Activated naive CD4-positive, alpha-beta T cell treated with anti-CD3 and anti-CD28 coated beads, Interleukin-2, amount 50 U/mL, for 72 hours (primary cell): ENCODE measurements at regions not wholly inside any gene's neighbourhood (a gene's known extent, or its start where the extent isn't known, plus 50 kb on each side); places are given as distances from the start of the nearest gene placed in this dataset.
"Not testable (repeated sequence)": the region's sequence is repeated elsewhere in the genome, so short reads cannot be mapped to it uniquely, and the experiment has no call there.

Experiments
- ATAC-seq, 2 donors: fragments of 150-1000 bp; cut with Tn5 transposase; 2 replicates each; pipeline ENCODE4 v1.10.0; 2021; ENCODE audit warnings: mild to moderate bottlenecking in 2 of 2, moderate library complexity in 2 of 2
- DNase-seq, 2 donors: peaks; one replicate each; pipeline ENCODE4 v3.0.0; 2021 to 2022; ENCODE audit warnings: low spot score in 2 of 2
- H3K27ac Mint-ChIP-seq, 2 donors: one replicate each; pipeline ENCODE4 v1.8.0; 2022; ENCODE audit warnings: mild to moderate bottlenecking in 2 of 2, mixed read lengths in 2 of 2
- H3K36me3 Mint-ChIP-seq, 2 donors: one replicate each; pipeline ENCODE4 v1.8.0; 2022; ENCODE audit warnings: mixed read lengths in 2 of 2
- H3K9me3 Mint-ChIP-seq, 2 donors: one replicate each; pipeline ENCODE4 v1.8.0; 2022; ENCODE audit warnings: mixed read lengths in 2 of 2

DNA sequence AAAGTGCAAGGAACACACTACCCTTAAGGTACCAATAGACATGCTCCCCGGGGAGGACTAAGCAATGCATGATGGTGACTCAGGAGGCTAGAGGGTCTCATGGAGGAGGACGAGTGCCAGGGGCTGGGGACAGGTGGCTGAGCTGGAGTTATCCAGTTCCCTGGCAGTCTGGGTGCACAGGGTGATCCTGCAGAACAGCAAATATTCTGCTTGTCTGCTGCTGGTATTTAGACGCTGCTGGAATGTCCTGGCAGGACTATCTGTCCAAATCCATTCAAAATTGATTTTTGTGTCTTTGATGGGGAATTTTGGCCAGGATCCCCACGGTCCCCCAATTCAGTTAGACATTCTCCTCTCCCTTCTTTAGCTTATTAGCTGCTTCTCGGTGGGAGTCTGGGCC, 138.7 kb downstream of the C12orf75 start:
- ATAC-seq (no peak), DNase-seq (no peak)
- no peaks in the 10 kb centered on the region for H3K9me3 Mint-ChIP-seq
- no peaks in the 10 kb centered on the region for H3K36me3 Mint-ChIP-seq
- H3K27ac Mint-ChIP-seq, result no peak overlapping the region

DNA sequence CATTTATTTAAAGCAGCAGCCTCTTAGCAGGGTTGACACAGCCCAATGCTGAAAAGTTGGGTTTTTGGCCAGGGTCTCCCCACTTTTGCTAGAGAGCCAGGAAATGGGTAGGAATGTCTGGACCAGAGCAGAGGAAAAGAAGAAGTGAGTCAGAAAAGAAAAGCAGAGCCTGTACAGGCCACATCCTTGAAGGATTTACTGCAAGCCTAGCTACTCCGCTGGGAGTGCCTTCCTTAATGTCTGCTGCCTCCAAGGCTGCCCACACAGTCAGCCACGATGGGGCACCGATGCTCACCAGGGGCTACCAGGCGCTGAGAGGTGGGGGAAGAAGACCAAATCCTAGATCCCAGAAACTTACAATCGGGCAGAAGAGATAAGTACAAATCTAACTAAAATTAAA, 139.2 kb downstream of the C12orf75 start:
- no peak for ATAC-seq
- H3K27ac Mint-ChIP-seq, result no peak overlapping the region

GRCh38 chr12:105470102-105470501, 139.6 kb downstream of the C12orf75 start:
- no peak overlapping the region for H3K27ac Mint-ChIP-seq

More for the DNA sequence above, 139.2 kb downstream of the C12orf75 start:
- DNase-seq, result no peak
- Mint-ChIP-seq H3K36me3 (no peaks in the 10 kb centered on the region), H3K9me3 (no peaks in the 10 kb centered on the region)

GRCh38 chr12:105470601-105471000, 140.1 kb downstream of the C12orf75 start:
- Mint-ChIP-seq H3K27ac (no peak overlapping the region), H3K36me3 (no peaks in the 10 kb centered on the region), H3K9me3 (no peaks in the 10 kb centered on the region)
- DNase-seq, result no peak
- ATAC-seq, result no peak

More at GRCh38 chr12:105470102-105470501, 139.6 kb downstream of the C12orf75 start:
- Mint-ChIP-seq H3K36me3 (no peaks in the 10 kb centered on the region), H3K9me3 (no peaks in the 10 kb centered on the region)
- ATAC-seq, result no peak
- DNase-seq, result no peak

DNA sequence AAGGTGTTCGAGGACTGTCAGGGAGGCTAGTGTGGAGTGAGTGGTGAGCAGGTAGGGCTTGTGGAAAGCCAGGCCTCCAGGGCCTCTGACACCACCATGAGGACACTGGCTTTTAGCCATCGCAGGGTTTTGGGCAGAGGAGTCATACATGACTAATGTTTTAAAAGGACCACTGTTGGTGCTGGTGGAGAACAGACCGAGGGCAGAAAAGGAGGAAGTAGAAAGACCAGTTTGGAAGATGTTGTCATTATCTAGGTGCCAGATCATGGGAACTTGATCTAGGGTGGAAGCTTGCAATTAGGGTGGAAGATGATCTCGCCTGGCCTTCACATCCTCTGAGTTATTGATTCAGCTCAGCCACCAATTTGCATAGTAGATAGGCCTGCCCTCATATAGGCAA, 144.2 kb downstream of the C12orf75 start:
- H3K36me3 Mint-ChIP-seq, result no peaks in the 10 kb centered on the region
- H3K27ac Mint-ChIP-seq, result no peak overlapping the region
- no peaks in the 10 kb centered on the region for H3K9me3 Mint-ChIP-seq
- ATAC-seq, result peak in 1 of 2 donors; percentile 37
- DNase-seq, result no peak

GRCh38 chr12:105476616-105477015, 146.1 kb downstream of the C12orf75 start:
- Mint-ChIP-seq H3K9me3 (no peaks in the 10 kb centered on the region), H3K27ac (no peak overlapping the region), H3K36me3 (no peaks in the 10 kb centered on the region)
- DNase-seq (no peak), ATAC-seq (peak; percentile 28 to 37)

DNA sequence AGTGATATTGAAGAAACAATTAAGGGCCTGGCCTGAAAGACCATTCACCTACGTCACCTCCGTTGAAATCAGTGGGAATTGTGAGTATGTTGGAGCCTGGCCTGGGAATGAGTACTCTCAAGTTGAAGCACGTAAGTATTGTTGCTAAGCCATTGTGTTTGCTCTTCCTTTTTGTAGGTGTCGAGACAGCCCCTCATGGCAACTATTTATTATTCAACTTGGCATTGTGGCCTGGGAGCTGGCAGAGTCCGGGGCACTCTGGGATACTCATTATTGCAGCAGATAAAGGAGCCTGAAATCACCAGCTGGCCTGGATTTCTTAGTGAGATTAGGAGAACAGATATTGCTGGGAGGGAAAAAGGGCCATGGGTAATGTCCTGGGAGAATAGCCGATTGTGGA, 147.4 kb downstream of the C12orf75 start:
- H3K27ac Mint-ChIP-seq, result no peak overlapping the region
- DNase-seq (no peak), ATAC-seq (no peak)
- H3K36me3 Mint-ChIP-seq, result no peaks in the 10 kb centered on the region
- H3K9me3 Mint-ChIP-seq, result no peaks in the 10 kb centered on the region

DNA sequence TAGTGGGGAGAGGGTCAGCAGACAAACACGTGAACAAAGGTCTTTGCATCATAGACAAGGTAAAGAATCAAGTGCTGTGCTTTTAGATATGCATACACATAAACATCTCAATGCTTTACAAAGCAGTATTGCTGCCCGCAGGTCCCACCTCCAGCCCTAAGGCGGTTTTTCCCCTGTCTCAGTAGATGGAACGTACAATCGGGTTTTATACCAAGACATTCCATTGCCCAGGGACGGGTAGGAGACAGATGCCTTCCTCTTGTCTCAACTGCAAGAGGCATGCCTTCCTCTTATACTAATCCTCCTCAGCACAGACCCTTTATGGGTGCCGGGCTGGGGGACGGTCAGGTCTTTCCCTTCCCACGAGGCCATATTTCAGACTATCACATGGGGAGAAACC, 148.3 kb downstream of the C12orf75 start:
- H3K36me3 Mint-ChIP-seq, H3K27ac Mint-ChIP-seq, DNase-seq, H3K9me3 Mint-ChIP-seq, ATAC-seq: not testable (repeated sequence)

GRCh38 chr12:105479710-105480109, 149.2 kb downstream of the C12orf75 start:
- Mint-ChIP-seq H3K27ac (no peak overlapping the region), H3K36me3 (no peaks in the 10 kb centered on the region), H3K9me3 (no peaks in the 10 kb centered on the region)
- ATAC-seq (no peak), DNase-seq (no peak)

DNA sequence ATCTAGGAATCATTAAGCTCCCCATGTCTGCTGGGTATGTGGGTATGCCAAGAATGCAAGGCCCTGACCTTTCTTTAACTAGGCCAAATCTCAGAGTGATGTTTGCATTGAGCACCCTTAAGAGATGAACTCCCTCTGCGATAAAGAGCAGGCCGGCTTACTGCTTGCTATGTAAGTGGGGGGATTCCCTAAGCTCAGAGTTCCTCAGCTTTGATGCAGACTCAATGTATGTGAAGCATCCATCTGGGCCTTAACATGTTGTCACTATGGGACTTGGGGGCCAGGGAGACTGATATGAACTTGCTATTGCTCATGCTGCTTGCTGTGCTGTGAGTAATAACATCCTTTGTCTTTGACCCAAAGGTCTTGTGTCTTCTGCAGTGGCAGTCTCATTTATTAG, 149.7 kb downstream of the C12orf75 start:
- H3K36me3 Mint-ChIP-seq, result no peaks in the 10 kb centered on the region

GRCh38 chr12:105481392-105482300, 151.2 kb downstream of the C12orf75 start:
- ATAC-seq, result no peak
- DNase-seq, result no peak
- Mint-ChIP-seq H3K27ac (no peak overlapping the region), H3K9me3 (no peaks in the 10 kb centered on the region), H3K36me3 (no peaks in the 10 kb centered on the region)

More for the DNA sequence above, 149.7 kb downstream of the C12orf75 start:
- no peak overlapping the region for H3K27ac Mint-ChIP-seq
- no peak for DNase-seq
- no peak for ATAC-seq
- no peaks in the 10 kb centered on the region for H3K9me3 Mint-ChIP-seq

DNA sequence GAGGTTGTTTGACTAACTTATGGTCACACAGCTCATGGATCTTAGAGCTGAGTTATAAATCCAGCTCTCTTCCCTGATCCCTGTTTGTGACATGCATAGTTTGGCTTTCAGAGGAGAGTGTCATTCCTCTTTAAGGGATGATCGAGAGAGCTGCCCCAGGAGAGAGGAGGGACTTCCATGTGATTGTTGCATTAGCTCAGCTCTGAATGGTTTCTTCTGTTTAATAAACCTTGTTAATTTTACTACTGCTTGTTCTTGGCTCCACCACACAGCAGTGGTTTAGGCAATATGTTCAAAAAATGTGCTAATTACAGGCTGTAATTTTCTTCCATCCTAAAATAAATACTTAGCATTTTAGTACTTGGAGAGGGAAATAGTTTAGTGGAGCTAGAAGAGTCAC, 152.5 kb downstream of the C12orf75 start:
- Mint-ChIP-seq H3K9me3 (no peaks in the 10 kb centered on the region), H3K27ac (no peak overlapping the region), H3K36me3 (no peaks in the 10 kb centered on the region)
- ATAC-seq, result no peak
- no peak for DNase-seq

DNA sequence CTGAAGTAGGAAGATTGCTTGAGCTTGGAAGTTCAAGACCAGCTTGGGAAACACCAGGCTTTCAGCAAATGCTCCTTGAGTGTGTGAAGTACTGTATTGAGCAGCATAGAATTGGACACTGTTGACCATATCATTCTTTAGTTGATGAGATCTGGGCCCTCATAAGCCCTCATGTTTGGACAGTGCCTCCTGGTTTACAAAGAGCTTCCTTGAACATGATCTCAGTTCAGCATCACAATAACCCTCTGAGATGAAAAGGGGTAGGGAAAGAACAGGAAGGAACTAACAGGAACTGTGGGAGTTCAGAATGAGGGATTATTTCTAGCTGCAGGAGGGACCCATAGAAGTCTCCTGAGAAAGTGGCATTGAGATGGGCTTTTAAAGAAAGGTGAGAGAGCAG, 153.2 kb downstream of the C12orf75 start:
- Mint-ChIP-seq H3K27ac (no peak overlapping the region), H3K9me3 (no peaks in the 10 kb centered on the region), H3K36me3 (no peaks in the 10 kb centered on the region)
- no peak for DNase-seq
- no peak for ATAC-seq

- no peak for ATAC-seq
- no peak for DNase-seq
- H3K27ac Mint-ChIP-seq, result no peak overlapping the region
- no peaks in the 10 kb centered on the region for H3K36me3 Mint-ChIP-seq
- H3K9me3 Mint-ChIP-seq, result no peaks in the 10 kb centered on the region
These were observed 154.9 kb downstream of the C12orf75 start for GRCh38 chr12:105485321-105485910.

- DNase-seq (no peak), ATAC-seq (no peak)
- Mint-ChIP-seq H3K27ac (no peak overlapping the region), H3K36me3 (no peaks in the 10 kb centered on the region), H3K9me3 (no peaks in the 10 kb centered on the region)
These were observed 155.4 kb downstream of the C12orf75 start for GRCh38 chr12:105485921-105486320.

DNA sequence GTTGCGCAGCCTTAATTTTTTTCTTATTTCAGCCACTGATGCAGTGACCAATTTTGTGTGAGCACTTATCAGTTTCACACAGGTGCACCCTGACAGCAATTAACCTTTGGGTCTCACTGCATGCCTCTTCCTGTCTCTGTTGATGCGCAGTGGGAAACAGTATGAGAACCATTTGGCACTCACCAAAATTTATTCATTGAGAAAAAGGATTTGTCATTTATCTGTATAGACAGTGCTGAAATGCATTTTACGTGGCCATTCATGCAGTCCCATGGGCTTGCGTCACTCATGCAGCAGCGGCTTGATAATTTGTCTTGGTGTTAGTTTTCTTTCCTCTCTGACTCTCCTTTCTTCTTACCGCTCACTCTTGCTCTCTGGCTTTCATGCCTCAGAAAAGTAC, 157.5 kb downstream of the C12orf75 start:
- DNase-seq, result no peak
- no peaks in the 10 kb centered on the region for H3K36me3 Mint-ChIP-seq

DNA sequence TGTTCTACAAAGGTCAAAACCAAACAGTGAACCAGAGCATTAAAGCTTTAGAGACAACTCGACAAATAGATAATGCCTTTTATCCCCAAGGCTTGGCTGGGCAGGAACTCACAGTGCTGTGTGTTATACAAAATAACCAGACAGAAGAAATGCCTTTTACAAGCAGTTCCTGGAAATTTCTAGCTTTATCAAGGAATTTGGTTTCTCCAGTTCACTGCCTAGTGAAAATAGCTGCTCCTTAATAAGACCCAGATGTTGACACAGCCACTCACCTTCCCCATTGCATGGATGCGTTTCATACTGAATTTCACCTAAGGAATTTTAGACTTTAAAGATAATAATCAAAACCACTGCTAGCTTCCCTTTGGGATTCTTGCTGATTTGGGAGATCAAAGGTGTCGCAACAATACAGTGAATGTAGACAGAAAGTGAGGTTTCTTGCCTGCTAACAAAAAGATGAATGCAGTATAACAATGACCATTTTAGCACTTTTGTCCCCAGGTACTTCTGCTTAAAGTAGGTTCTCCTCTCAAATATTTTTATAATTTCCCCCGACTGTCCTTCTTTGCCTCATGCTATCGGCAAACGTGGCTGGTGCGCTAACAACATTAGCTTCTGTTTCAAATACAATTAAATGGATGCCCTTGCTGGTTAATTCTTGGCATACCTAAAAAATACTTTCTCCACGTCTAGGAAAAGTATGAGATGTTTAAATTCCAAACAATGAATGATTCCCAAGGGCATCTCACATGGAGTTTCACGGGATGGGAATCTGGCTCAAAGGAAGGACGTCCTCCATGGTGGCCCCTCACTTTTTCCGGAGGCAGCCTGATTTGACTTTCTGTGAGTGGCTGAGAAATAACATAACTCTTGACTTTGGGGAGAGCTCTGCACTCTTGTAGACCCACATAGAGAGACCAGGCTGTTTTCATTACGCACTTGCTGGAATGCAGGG, 162.4 kb downstream of the C12orf75 start:
- no peak for ATAC-seq

More for the DNA sequence above, 157.5 kb downstream of the C12orf75 start:
- Mint-ChIP-seq H3K27ac (no peak overlapping the region), H3K9me3 (no peaks in the 10 kb centered on the region)
- ATAC-seq, result no peak

More for the DNA sequence above, 162.4 kb downstream of the C12orf75 start:
- peaks cover 0 to 10% of the 10 kb centered on the region in 2 donors for H3K36me3 Mint-ChIP-seq
- H3K9me3 Mint-ChIP-seq, result peaks cover 6% of the 10 kb centered on the region in 2 donors
- no peak for DNase-seq
- H3K27ac Mint-ChIP-seq, result no peak overlapping the region
